Lower leg skin (tissue), 3 donors: ENCODE measurements at regions not wholly inside any gene's neighbourhood (a gene's known extent, or its start where the extent isn't known, plus 50 kb on each side); places are given as distances from the start of the nearest gene placed in this dataset.

Source experiments
- POLR2A ChIP-seq, 2 donors: fragments of 450-650 bp; IDR thresholded peaks; one replicate each; pipeline ENCODE4 v1.6.1; 2016 to 2017; ENCODE audit warnings: antibody characterized with exemption in 2 of 2, mild to moderate bottlenecking in 1 of 2, moderate library complexity in 1 of 2
- TF ChIP-seq, protein P1 (sequence below), 3 donors: fragments of 450-650 bp; IDR thresholded peaks; one replicate each; pipeline ENCODE4 v1.5.1; 2016; ENCODE audit warnings: antibody characterized with exemption in 3 of 3, mild to moderate bottlenecking in 3 of 3, moderate library complexity in 2 of 3

DNA sequence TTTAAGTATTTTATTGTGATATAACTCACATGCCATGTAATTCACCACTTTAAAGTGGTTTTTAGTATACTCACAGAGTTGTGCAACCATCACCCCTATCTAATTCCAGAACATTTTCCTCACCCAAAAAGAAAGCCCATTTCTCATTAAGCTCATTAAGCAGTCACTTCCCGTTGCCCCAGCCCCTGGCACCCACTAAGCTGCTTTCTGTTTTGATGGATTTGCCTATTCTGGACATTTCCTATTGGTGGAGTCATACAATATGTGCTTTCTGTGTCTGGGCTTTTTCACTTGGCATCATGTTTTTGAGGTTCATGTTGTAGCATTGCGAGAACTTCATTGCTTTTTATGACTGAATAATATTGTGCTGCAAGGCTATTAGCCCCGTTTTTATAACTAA lies 66.0 kb downstream of the ARL6IP4 start:
- TF ChIP-seq, protein P1, sequence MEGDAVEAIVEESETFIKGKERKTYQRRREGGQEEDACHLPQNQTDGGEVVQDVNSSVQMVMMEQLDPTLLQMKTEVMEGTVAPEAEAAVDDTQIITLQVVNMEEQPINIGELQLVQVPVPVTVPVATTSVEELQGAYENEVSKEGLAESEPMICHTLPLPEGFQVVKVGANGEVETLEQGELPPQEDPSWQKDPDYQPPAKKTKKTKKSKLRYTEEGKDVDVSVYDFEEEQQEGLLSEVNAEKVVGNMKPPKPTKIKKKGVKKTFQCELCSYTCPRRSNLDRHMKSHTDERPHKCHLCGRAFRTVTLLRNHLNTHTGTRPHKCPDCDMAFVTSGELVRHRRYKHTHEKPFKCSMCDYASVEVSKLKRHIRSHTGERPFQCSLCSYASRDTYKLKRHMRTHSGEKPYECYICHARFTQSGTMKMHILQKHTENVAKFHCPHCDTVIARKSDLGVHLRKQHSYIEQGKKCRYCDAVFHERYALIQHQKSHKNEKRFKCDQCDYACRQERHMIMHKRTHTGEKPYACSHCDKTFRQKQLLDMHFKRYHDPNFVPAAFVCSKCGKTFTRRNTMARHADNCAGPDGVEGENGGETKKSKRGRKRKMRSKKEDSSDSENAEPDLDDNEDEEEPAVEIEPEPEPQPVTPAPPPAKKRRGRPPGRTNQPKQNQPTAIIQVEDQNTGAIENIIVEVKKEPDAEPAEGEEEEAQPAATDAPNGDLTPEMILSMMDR (IDR thresholded peaks at IDR 0.05): no peak
- no peak for TF ChIP-seq POLR2A (IDR thresholded peaks at IDR 0.05)
